GM12872 (cell line): ENCODE measurements at regions not wholly inside any gene's neighbourhood (a gene's known extent, or its start where the extent isn't known, plus 50 kb on each side); places are given as distances from the start of the nearest gene placed in this dataset.

Experiments used
- TF ChIP-seq, protein P1 (sequence below): IDR thresholded peaks from 3 replicates; pipeline ENCODE4 v1.5.1; 2011; ENCODE audit warnings: low read depth, mild to moderate bottlenecking, low read length, moderate library complexity; ENCODE audit not compliant: insufficient read depth

DNA sequence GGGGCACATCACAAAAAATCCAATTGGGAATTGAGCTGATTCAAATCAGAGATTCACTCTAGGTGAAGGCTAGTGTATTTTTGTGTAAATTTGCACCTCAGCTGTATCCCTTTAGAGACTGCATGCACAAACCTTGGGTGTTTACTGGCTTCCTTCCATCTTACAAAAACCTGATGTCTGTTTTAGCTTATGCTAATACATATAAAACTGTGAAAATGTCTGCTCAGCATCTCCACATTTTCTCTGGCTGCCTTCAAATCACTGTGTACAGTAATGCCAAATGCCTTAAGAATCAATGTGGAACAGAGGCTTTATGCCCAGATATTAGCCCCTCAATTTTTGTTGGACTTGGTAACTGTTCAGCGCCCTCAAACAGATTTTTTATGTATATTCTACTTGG is 675.8 kb upstream of the SLITRK6 start:
- TF ChIP-seq, protein P1, sequence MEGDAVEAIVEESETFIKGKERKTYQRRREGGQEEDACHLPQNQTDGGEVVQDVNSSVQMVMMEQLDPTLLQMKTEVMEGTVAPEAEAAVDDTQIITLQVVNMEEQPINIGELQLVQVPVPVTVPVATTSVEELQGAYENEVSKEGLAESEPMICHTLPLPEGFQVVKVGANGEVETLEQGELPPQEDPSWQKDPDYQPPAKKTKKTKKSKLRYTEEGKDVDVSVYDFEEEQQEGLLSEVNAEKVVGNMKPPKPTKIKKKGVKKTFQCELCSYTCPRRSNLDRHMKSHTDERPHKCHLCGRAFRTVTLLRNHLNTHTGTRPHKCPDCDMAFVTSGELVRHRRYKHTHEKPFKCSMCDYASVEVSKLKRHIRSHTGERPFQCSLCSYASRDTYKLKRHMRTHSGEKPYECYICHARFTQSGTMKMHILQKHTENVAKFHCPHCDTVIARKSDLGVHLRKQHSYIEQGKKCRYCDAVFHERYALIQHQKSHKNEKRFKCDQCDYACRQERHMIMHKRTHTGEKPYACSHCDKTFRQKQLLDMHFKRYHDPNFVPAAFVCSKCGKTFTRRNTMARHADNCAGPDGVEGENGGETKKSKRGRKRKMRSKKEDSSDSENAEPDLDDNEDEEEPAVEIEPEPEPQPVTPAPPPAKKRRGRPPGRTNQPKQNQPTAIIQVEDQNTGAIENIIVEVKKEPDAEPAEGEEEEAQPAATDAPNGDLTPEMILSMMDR, result no peak

- TF ChIP-seq, protein P1, result no peak
These were observed 677.4 kb upstream of the SLITRK6 start for GRCh38 chr13:86476656-86477055.

DNA sequence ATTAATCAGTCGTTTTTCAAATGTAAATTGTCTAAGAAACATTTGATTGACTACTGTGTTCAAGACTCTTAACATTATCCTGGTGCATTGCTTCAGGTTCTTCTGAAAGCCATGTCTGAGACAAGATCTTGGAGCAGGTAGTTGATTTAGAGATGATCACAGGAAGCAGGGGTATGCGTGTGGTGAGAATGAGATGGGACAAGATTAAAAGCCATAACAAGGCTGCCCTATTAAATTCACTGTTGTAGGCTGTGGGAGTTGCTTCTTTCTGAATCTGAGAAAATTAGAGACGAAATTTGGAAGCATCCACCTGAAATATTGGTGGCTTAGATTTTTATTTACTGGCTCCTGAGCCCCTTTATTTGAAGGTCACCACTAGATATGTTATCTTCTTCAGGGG is 687.4 kb upstream of the SLITRK6 start:
- TF ChIP-seq, protein P1, result no peak

GRCh38 chr13:86491121-86491520 is 691.9 kb upstream of the SLITRK6 start:
- TF ChIP-seq, protein P1, result no peak

DNA sequence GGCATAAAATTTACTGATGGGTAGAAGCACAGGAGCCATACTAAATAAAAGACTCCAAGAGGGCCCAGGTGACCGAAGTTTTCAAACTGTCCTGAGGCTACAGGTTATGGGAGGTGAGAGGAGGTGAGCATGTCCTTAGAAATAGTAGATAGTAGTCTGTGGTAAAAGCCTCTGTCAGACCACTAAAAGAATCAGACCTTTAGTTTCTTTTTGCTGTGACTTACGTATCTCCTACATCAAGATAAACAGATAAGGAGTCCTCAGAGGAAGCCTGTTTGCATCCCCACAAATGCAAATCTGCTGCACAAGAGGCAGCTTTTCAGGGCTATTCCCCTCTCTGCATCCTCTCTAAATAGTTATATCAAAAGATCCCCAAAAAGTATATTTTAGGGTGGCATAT is 711.6 kb upstream of the SLITRK6 start:
- TF ChIP-seq, protein P1, result no peak

DNA sequence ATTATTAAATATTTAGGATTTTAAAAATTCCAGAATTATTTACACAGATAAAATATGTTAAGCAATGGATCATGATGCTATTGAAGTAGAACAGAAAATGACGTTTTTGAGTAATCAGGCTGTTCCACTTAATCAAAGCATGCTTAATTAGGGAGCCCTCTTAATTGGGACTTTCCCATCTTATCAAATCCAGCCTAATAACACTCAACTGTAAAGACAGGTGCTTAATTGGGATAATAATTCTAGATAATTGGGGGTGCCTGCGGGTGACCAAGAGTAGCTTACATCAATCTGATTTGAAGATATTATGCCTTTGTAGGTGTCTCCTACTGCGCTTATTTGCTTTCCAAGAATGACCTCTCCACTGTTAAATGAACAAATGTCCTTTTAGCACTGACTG is 742.2 kb upstream of the SLITRK6 start:
- TF ChIP-seq, protein P1, result no peak

DNA sequence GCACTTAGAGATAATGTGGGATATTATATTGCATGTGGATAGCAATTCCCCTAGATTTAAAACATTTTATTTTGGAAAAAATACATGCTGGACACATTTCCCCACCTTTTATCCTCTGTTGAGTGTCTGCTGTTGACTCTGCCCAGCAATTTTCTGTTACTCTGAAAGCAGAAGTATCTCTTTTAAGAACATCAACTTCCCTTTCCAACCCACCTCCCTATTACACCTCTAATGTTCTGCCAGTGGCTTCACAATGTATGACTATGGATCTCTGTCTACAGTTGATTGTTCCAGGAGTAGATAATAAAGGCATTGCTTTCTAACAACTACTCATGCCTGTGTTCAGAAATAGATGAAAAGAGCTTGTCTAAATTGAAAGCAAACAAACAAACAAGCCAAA is 754.8 kb upstream of the SLITRK6 start:
- TF ChIP-seq, protein P1, result no peak

GRCh38 chr13:86559901-86560300 is 760.7 kb upstream of the SLITRK6 start:
- TF ChIP-seq, protein P1, result no peak
